GM21381 (cell line): ENCODE measurements at regions not wholly inside any gene's neighbourhood (a gene's known extent, or its start where the extent isn't known, plus 50 kb on each side); places are given as distances from the start of the nearest gene placed in this dataset.
"Not testable (repeated sequence)": the region's sequence is repeated elsewhere in the genome, so short reads cannot be mapped to it uniquely, and the experiment has no call there.

Experiments
- ATAC-seq: cut with Tn5 transposase; IDR thresholded peaks from one replicate; pipeline ENCODE4 v1.9.1; 2021; ENCODE audit warnings: mild to moderate bottlenecking, moderate library complexity; ENCODE audit not compliant: unreplicated experiment

- ATAC-seq: no peak
These were observed 242.3 kb upstream of the ROBO1 start for GRCh38 chr3:80010021-80010571.

GRCh38 chr3:80007522-80007921, 239.7 kb upstream of the ROBO1 start:
- no peak for ATAC-seq

- ATAC-seq: no peak
These were observed 238.5 kb upstream of the ROBO1 start for GRCh38 chr3:80006315-80006714.

- no peak for ATAC-seq
These were observed 232.2 kb upstream of the ROBO1 start for GRCh38 chr3:80000022-80000421.

- no peak for ATAC-seq
These were observed 226.6 kb upstream of the ROBO1 start for GRCh38 chr3:79994397-79994796.

GRCh38 chr3:79986338-79986737, 218.5 kb upstream of the ROBO1 start:
- no peak for ATAC-seq

GRCh38 chr3:79985816-79986215, 218.0 kb upstream of the ROBO1 start:
- no peak for ATAC-seq

GRCh38 chr3:79983118-79983517, 215.3 kb upstream of the ROBO1 start:
- ATAC-seq: no peak

- no peak for ATAC-seq
These were observed 212.2 kb upstream of the ROBO1 start for GRCh38 chr3:79979990-79980389.

GRCh38 chr3:79976466-79976865, 208.7 kb upstream of the ROBO1 start:
- no peak for ATAC-seq

- ATAC-seq: no peak
These were observed 206.3 kb upstream of the ROBO1 start for GRCh38 chr3:79973917-79974595.

GRCh38 chr3:79973482-79973881, 205.7 kb upstream of the ROBO1 start:
- ATAC-seq: no peak

GRCh38 chr3:79968418-79968817, 200.6 kb upstream of the ROBO1 start:
- ATAC-seq: no peak

- no peak for ATAC-seq
These were observed 192.8 kb upstream of the ROBO1 start for GRCh38 chr3:79960594-79960993.

GRCh38 chr3:79957066-79957465, 189.3 kb upstream of the ROBO1 start:
- no peak for ATAC-seq

GRCh38 chr3:79954756-79955155, 187.0 kb upstream of the ROBO1 start:
- no peak for ATAC-seq

GRCh38 chr3:79953591-79954101, 185.8 kb upstream of the ROBO1 start:
- no peak for ATAC-seq

- not testable (repeated sequence) for ATAC-seq
These were observed 183.6 kb upstream of the ROBO1 start for GRCh38 chr3:79951426-79951825.

- ATAC-seq: no peak
These were observed 180.2 kb upstream of the ROBO1 start for GRCh38 chr3:79947957-79948356.

- no peak for ATAC-seq
These were observed 179.7 kb upstream of the ROBO1 start for GRCh38 chr3:79947469-79947868.

GRCh38 chr3:79937567-79937966, 169.8 kb upstream of the ROBO1 start:
- no peak for ATAC-seq

- no peak for ATAC-seq
These were observed 162.4 kb upstream of the ROBO1 start for GRCh38 chr3:79930196-79930595.
